Bronchial epithelial cell (primary cell): ENCODE measurements at regions not wholly inside any gene's neighbourhood (a gene's known extent, or its start where the extent isn't known, plus 50 kb on each side); places are given as distances from the start of the nearest gene placed in this dataset.

Experiments used
- DNase-seq: peaks from one replicate; pipeline ENCODE4 v3.0.0-alpha.2; 2010; ENCODE audit warnings: low read depth
- FAIRE-seq: peaks from 2 replicates; lab custom pipeline; 2011; peaks lifted over from hg19 to GRCh38; lab: Jason Lieb, UNC
- H3K27me3 ChIP-seq: 2 replicates; pipeline ENCODE4 v1.5.1; 2011; ENCODE audit warnings: low read length; ENCODE audit not compliant: control insufficient read depth, insufficient read depth
- H3K36me3 ChIP-seq: 2 replicates; pipeline ENCODE4 v1.5.1; 2011; ENCODE audit warnings: low read length; ENCODE audit not compliant: control insufficient read depth, insufficient read depth
- H3K4me3 ChIP-seq: 2 replicates; pipeline ENCODE4 v1.5.1; 2011; ENCODE audit warnings: mild to moderate bottlenecking, low read depth, low read length, control low read depth
- TF ChIP-seq, protein P1 (sequence below): IDR thresholded peaks from 2 replicates; pipeline ENCODE4 v1.5.1; 2011; ENCODE audit warnings: mild to moderate bottlenecking, moderate library complexity, low read length, control low read depth, inconsistent platforms; ENCODE audit not compliant: insufficient read depth, severe bottlenecking

DNA sequence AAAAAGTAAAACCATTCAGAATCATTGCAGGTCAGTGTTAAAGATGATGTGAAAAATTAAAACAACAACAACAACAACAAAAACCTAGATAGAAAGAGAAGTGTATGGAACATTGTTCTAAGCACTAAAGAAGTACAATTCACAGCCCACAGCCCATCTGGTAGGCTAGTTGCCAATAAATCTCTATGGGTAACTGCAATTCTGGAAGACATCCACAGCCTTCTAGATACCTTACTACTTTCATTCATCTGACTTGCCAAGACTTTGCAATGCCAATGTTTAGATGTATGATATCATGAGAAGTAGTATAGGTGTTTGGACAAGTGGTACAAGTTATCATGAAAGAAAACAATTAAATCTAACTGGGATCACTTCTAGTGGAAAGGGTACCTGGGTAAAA, 198.6 kb downstream of the VGLL3 start:
- FAIRE-seq (no peak), DNase-seq (no peak)
- Histone ChIP-seq H3K27me3 (no peaks in the 10 kb centered on the region), H3K36me3 (no peaks in the 10 kb centered on the region), H3K4me3 (no peak overlapping the region)
- TF ChIP-seq, protein P1, sequence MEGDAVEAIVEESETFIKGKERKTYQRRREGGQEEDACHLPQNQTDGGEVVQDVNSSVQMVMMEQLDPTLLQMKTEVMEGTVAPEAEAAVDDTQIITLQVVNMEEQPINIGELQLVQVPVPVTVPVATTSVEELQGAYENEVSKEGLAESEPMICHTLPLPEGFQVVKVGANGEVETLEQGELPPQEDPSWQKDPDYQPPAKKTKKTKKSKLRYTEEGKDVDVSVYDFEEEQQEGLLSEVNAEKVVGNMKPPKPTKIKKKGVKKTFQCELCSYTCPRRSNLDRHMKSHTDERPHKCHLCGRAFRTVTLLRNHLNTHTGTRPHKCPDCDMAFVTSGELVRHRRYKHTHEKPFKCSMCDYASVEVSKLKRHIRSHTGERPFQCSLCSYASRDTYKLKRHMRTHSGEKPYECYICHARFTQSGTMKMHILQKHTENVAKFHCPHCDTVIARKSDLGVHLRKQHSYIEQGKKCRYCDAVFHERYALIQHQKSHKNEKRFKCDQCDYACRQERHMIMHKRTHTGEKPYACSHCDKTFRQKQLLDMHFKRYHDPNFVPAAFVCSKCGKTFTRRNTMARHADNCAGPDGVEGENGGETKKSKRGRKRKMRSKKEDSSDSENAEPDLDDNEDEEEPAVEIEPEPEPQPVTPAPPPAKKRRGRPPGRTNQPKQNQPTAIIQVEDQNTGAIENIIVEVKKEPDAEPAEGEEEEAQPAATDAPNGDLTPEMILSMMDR: no peak

DNA sequence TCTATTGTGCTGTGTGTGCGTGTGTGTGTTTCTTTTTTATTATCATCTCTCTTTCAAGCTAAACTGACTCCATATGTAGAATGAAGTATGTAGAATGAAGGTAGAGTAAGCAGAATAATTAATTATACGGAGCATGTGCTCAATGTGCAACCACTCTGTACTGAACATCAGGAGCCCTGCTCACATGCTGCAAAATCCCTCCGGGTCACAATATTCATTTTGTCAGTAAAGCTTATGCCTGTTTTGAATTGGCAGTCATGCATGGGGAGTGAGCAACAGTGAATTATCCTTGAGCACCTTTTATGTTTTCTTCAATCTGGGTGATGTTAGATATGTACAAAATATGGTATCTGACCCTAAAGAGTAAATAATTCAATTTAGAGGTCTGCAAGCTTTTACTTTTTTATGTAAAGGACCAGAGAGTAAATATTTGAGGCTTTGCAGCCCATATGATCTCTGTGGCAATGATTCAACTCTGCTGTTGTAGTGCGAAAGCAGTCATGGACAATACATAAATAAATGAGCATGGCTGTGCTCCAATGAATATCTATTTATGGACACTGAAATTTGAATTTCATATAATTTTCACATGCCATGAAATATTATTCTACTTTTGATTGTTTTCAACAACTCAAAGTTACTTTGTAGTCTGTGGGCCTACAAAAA, 199.9 kb downstream of the VGLL3 start:
- no peak for DNase-seq
- Histone ChIP-seq H3K27me3 (no peaks in the 10 kb centered on the region), H3K4me3 (no peak overlapping the region), H3K36me3 (no peaks in the 10 kb centered on the region)
- TF ChIP-seq, protein P1: no peak
- no peak for FAIRE-seq

DNA sequence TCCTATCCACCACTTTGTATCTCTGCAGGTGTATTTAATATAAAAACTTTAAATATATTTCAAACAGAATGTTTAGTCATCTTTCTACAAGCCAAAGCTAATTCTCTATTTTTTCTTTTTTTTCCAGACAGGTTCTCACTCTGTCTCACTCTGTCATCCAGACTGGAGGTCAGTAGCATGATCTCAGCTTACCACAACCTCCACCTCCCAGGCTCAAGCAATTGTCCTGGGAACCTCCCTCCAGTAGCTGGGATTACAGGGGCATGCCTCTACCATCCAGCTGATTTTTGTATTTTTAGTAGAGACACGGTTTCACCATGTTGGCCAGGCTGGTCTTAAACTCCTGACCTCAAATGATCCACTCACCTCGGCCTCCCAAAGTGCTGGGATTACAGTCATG, 202.6 kb downstream of the VGLL3 start:
- TF ChIP-seq, protein P1: no peak
- FAIRE-seq: no peak

DNA sequence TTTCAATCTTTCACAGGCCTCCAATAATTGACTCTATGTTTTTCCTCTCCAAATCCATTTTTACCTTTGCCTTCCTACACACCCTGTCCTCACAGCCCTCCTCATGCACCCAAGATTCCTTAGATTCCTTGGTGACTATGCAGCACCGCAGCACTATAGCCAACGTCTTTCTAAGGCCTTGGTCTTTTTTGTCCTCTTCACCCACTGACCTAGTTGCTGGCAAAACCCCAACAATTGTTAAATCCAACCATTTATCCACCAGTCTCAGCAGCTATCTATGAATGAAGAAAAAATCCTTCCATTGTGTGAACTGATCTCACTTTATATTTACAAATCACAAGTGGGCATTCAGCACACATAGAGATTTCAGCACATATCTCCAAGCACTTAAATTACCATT, 203.9 kb downstream of the VGLL3 start:
- TF ChIP-seq, protein P1: no peak
- Histone ChIP-seq H3K4me3 (no peak overlapping the region), H3K27me3 (no peaks in the 10 kb centered on the region), H3K36me3 (no peaks in the 10 kb centered on the region)
- FAIRE-seq (peak; percentile 36), DNase-seq (peak; percentile 12)

More for the DNA sequence above, 202.6 kb downstream of the VGLL3 start:
- H3K36me3 ChIP-seq: no peaks in the 10 kb centered on the region
- DNase-seq: no peak
- no peaks in the 10 kb centered on the region for H3K27me3 ChIP-seq
- H3K4me3 ChIP-seq: no peak overlapping the region

DNA sequence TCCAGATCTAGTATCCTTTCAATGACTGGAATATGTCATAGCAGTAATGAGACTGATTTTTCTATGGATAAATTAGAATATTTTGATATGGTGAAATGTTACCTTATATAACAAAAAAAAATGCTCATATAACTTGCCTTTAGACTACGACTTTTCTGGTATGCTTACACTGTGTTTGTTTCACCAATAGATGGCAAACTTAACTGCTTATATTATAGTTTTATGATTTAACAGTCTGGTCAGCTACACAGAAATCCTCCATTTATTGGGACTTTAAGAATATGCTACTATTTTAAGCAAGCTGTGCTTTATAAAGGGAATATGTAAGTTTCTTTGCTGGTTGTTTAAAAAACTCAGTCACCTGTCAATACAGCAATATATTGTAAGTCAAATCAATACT, 205.6 kb downstream of the VGLL3 start:
- TF ChIP-seq, protein P1: no peak
- no peak overlapping the region for H3K4me3 ChIP-seq
- H3K27me3 ChIP-seq: no peaks in the 10 kb centered on the region
- no peak for FAIRE-seq
- no peaks in the 10 kb centered on the region for H3K36me3 ChIP-seq
- DNase-seq: peak; percentile 35

DNA sequence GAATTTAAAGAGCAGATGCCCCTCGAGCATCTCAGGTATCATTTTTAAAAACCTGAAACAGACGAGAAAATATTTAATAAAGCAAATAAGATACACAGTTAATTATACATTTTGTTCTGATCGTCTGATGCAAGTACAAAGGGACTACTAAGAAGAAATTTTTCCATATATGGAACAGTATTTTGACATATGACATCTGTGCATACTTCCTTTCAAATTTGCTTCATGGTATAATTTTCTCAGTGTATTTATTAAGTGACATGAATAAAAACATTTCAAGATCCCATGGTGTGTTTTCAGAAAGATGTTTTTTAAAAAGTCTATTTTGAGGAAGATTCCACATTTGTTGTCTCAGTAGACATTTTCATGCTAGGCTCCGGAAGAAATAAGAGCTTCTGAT, 208.1 kb downstream of the VGLL3 start:
- H3K4me3 ChIP-seq: no peak overlapping the region
- FAIRE-seq: no peak
- DNase-seq: no peak
- TF ChIP-seq, protein P1: no peak
- no peaks in the 10 kb centered on the region for H3K36me3 ChIP-seq
- H3K27me3 ChIP-seq: no peaks in the 10 kb centered on the region
